HCT116 (cell line): ENCODE measurements at regions not wholly inside any gene's neighbourhood (a gene's known extent, or its start where the extent isn't known, plus 50 kb on each side); places are given as distances from the start of the nearest gene placed in this dataset.

Experiments used
- ATAC-seq: fragments of 200-7000 bp; cut with Tn5 transposase; 2 replicates; pipeline ENCODE4 v1.9.1; 2020; ENCODE audit warnings: mild to moderate bottlenecking, moderate library complexity
- BruUV-seq: library from RNA; stranded (reverse); fragments of 400-500 nt; replicated peaks from 2 replicates; lab custom pipeline; 2021; lab: Mats Ljungman, UMichigan
- CTCF ChIA-PET: fragments of 300-600 bp; sonication (Branson Sonifier 250); formaldehyde crosslinking; loops from one replicate; lab custom pipeline; 2021; ENCODE audit warnings: antibody characterized with exemption; lab: Charles Lee
- POLR2A ChIA-PET: fragments of 300-600, 350-600 bp; sonication (Branson Sonifier 250); formaldehyde crosslinking; loops from one replicate; lab custom pipeline; 2021; ENCODE audit warnings: antibody characterized with exemption; lab: Charles Lee
- RAD21 ChIA-PET, 2 experiments: fragments of 300-600 bp; sonication (Branson Sonifier 250); formaldehyde crosslinking; loops; one replicate each; lab custom pipeline; 2023; ENCODE audit warnings: low total read pairs in 2 of 2; ENCODE audit not compliant: uncharacterized antibody in 2 of 2, unreplicated experiment in 2 of 2, low non-redundant PET in 1 of 2; lab: Charles Lee
- DNase-seq: peaks from one replicate; pipeline ENCODE4 v3.0.0-alpha.2; 2010; ENCODE audit warnings: low read depth, low spot score
- H2AFZ ChIP-seq: fragments of 200-600 bp; shearing (Covaris generic), sonication (generic); 2 replicates; pipeline ENCODE4 v1.6.1; 2017; ENCODE audit warnings: low read depth, mixed run types, mixed read lengths, antibody characterized with exemption, low read length; ENCODE audit not compliant: poor library complexity, severe bottlenecking
- H3K27ac ChIP-seq: 2 replicates; pipeline ENCODE4 v1.5.1; 2012; ENCODE audit warnings: low read depth, low read length
- H3K27me3 ChIP-seq: fragments of 200-600 bp; sonication (generic); 2 replicates; pipeline ENCODE4 v1.6.1; 2016; ENCODE audit warnings: mixed run types, low read length, mixed read lengths; ENCODE audit not compliant: insufficient read depth
- H3K36me3 ChIP-seq, 2 experiments: fragments of 200-500 bp in 1 of 2; fragments of 200-600 bp in 1 of 2; sonication (Bioruptor generic) in 1 of 2; sonication (generic) in 1 of 2; 2 replicates each; pipeline versions ENCODE4 v1.5.1 to v1.6.1; 2014 to 2016; ENCODE audit warnings: low read length in 2 of 2, inconsistent platforms in 1 of 2, mixed read lengths in 1 of 2, mixed run types in 1 of 2; ENCODE audit not compliant: insufficient read depth in 2 of 2, control insufficient read depth in 1 of 2
- H3K4me1 ChIP-seq, 2 experiments: fragments of 200-600 bp in 1 of 2; sonication (generic) in 1 of 2; 2 replicates each; pipeline versions ENCODE4 v1.5.1 to v1.6.1; 2012 to 2017; ENCODE audit warnings: low read length in 2 of 2, inconsistent platforms in 1 of 2, mild to moderate bottlenecking in 1 of 2, mixed read lengths in 1 of 2, mixed run types in 1 of 2, moderate library complexity in 1 of 2; ENCODE audit not compliant: insufficient read depth in 2 of 2, control insufficient read depth in 1 of 2
- H3K4me2 ChIP-seq: fragments of 200-600 bp; sonication (generic); 2 replicates; pipeline ENCODE4 v1.6.1; 2017; ENCODE audit warnings: mixed run types, low read length, mixed read lengths
- H3K4me3 ChIP-seq, 2 experiments: fragments of 200-600 bp in 1 of 2; sonication (generic) in 1 of 2; replicated peaks in 1 of 2; 2 replicates each; pipeline ENCODE4 v1.5.1; 2011 to 2016; ENCODE audit warnings: low read length in 2 of 2, control low read depth in 1 of 2, low read depth in 1 of 2, mild to moderate bottlenecking in 1 of 2, mixed read lengths in 1 of 2, mixed run types in 1 of 2
- H3K79me2 ChIP-seq: fragments of 200-600 bp; sonication (generic); 2 replicates; pipeline ENCODE4 v1.6.1; 2017; ENCODE audit warnings: mild to moderate bottlenecking, mixed run types, low read length, moderate library complexity, mixed read lengths; ENCODE audit not compliant: insufficient read depth
- H3K9ac ChIP-seq: fragments of 200-600 bp; sonication (generic); 2 replicates; pipeline ENCODE4 v1.6.1; 2016; ENCODE audit warnings: low read length, mixed read lengths
- H3K9me2 ChIP-seq: fragments of 200-600 bp; sonication (generic), shearing (Covaris generic); 2 replicates; pipeline ENCODE4 v1.6.1; 2017; ENCODE audit warnings: mixed run types, mild to moderate bottlenecking, moderate library complexity; ENCODE audit not compliant: insufficient read depth
- H3K9me3 ChIP-seq, 2 experiments: fragments of 200-500 bp in 1 of 2; fragments of 200-600 bp in 1 of 2; sonication (Bioruptor generic) in 1 of 2; sonication (generic) in 1 of 2; 2 replicates each; pipeline ENCODE4 v1.6.1; 2014 to 2017; ENCODE audit warnings: low read length in 2 of 2, mixed read lengths in 2 of 2, inconsistent platforms in 1 of 2, low read depth in 1 of 2, mild to moderate bottlenecking in 1 of 2, mixed run types in 1 of 2, moderate library complexity in 1 of 2; ENCODE audit not compliant: control insufficient read depth in 1 of 2, insufficient read depth in 1 of 2
- H4K20me1 ChIP-seq: fragments of 200-600 bp; sonication (generic), shearing (Covaris generic); 2 replicates; pipeline ENCODE4 v1.6.1; 2017; ENCODE audit warnings: mixed run types, mild to moderate bottlenecking, moderate library complexity; ENCODE audit not compliant: insufficient read depth
- CEBPB ChIP-seq: IDR thresholded peaks from 2 replicates; pipeline ENCODE4 v1.6.1; 2012; ENCODE audit warnings: low read depth
- SIN3A ChIP-seq: IDR thresholded peaks from 2 replicates; pipeline ENCODE4 v1.6.1; 2012; ENCODE audit warnings: low read depth
- SRF ChIP-seq: IDR thresholded peaks from 2 replicates; pipeline ENCODE4 v1.6.1; 2012; ENCODE audit warnings: low read depth
- ZBTB33 ChIP-seq: IDR thresholded peaks from 2 replicates; pipeline ENCODE4 v1.6.1; 2011; ENCODE audit warnings: mild to moderate bottlenecking, low read length, moderate library complexity; ENCODE audit not compliant: insufficient replicate concordance; ENCODE audit errors: extremely low read depth
- intact Hi-C: fragments of 100-400 bp; cut with micrococcal nuclease; formaldehyde crosslinking; loops from 2 replicates; pipeline ENCODE4 v1.10.0; 2022

- no peak overlapping the region for H3K4me3 ChIP-seq
- H3K9me3 ChIP-seq: no peaks in the 10 kb centered on the region
- ATAC-seq (no peak), DNase-seq (no peak)
- H3K4me1 ChIP-seq: no peaks in the 10 kb centered on the region
- H4K20me1 ChIP-seq: no peaks in the 10 kb centered on the region
- no peak overlapping the region for H3K9ac ChIP-seq
- ChIA-PET POLR2A (no interaction called here), RAD21 (interaction anchor here in 1 of 2 experiments (0.7 kb wide), 1 partner anchor 253 kb away, joined by 3 read pairs; no protein-coding TSS in a partner anchor), CTCF (interaction anchor here (2.6 kb wide), 1 partner anchor 9 kb away, joined by 12 read pairs; no protein-coding TSS in a partner anchor)
- no TSS peak for BruUV-seq
- H3K36me3 ChIP-seq: no peaks in the 10 kb centered on the region
- no peak overlapping the region for H3K27ac ChIP-seq
- no peaks in the 10 kb centered on the region for H3K9me2 ChIP-seq
- H3K27me3 ChIP-seq: no peaks in the 10 kb centered on the region
- no peak overlapping the region for H2AFZ ChIP-seq
- TF ChIP-seq CEBPB (no peak), SRF (no peak)
- no peak overlapping the region for H3K4me2 ChIP-seq
- no peaks in the 10 kb centered on the region for H3K79me2 ChIP-seq
- intact Hi-C loops: no loop called here
These were observed 134.7 kb upstream of the DCN start for GRCh38 chr12:91317306-91317705.

- no TSS peak for BruUV-seq
- intact Hi-C loops: no loop called here
- H3K27me3 ChIP-seq: no peaks in the 10 kb centered on the region
- H2AFZ ChIP-seq: no peak overlapping the region
- ATAC-seq (no peak), DNase-seq (no peak)
- RAD21 ChIA-PET: no interaction called here
- H3K4me1 ChIP-seq: no peaks in the 10 kb centered on the region
- no peak overlapping the region for H3K27ac ChIP-seq
- no peaks in the 10 kb centered on the region for H4K20me1 ChIP-seq
- POLR2A ChIA-PET: no interaction called here
- H3K4me2 ChIP-seq: no peak overlapping the region
- H3K79me2 ChIP-seq: no peaks in the 10 kb centered on the region
- no peaks in the 10 kb centered on the region for H3K36me3 ChIP-seq
- TF ChIP-seq ZBTB33 (no peak), SIN3A (no peak)
- TF ChIP-seq, all 23 proteins: peak for 0
- no peaks in the 10 kb centered on the region for H3K9me2 ChIP-seq
- no peak overlapping the region for H3K9ac ChIP-seq
- H3K9me3 ChIP-seq: no peaks in the 10 kb centered on the region
- CTCF ChIA-PET: interaction anchor here (2.6 kb wide), 1 partner anchor 9 kb away, joined by 12 read pairs; no protein-coding TSS in a partner anchor
- H3K4me3 ChIP-seq: no peak overlapping the region
These were observed 134.3 kb upstream of the DCN start for GRCh38 chr12:91316907-91317269.
